Putamen (tissue), 1 donor: ENCODE measurements at regions not wholly inside any gene's neighbourhood (a gene's known extent, or its start where the extent isn't known, plus 50 kb on each side); places are given as distances from the start of the nearest gene placed in this dataset.
A peak's percentile ranks its signal among the peaks of the same experiment; 100 is the strongest.

Experiments used
- DNase-seq: peaks from one replicate; pipeline ENCODE4 v3.0.0-alpha.2; 2016; ENCODE audit warnings: low spot score

DNA sequence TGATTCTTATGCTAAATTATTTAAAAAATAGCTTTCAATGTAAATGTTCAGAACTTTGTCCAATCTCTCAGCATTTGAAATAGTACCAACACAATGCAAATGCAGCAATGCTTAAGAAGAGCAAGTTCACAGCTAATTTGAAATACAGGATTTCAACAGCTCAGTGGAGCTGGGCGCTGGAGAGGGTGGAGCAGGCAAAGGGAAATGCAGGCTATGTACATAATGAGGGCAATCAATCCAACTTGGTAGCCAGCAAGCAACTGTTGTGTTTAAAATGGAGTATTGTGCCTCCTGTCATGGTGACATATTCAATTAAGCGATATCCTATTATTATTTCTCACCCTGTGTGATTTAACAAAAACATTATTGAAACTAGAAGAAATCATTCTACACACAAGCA lies 568.8 kb downstream of the PSAT1 start:
- DNase-seq = peak; percentile 10

DNA sequence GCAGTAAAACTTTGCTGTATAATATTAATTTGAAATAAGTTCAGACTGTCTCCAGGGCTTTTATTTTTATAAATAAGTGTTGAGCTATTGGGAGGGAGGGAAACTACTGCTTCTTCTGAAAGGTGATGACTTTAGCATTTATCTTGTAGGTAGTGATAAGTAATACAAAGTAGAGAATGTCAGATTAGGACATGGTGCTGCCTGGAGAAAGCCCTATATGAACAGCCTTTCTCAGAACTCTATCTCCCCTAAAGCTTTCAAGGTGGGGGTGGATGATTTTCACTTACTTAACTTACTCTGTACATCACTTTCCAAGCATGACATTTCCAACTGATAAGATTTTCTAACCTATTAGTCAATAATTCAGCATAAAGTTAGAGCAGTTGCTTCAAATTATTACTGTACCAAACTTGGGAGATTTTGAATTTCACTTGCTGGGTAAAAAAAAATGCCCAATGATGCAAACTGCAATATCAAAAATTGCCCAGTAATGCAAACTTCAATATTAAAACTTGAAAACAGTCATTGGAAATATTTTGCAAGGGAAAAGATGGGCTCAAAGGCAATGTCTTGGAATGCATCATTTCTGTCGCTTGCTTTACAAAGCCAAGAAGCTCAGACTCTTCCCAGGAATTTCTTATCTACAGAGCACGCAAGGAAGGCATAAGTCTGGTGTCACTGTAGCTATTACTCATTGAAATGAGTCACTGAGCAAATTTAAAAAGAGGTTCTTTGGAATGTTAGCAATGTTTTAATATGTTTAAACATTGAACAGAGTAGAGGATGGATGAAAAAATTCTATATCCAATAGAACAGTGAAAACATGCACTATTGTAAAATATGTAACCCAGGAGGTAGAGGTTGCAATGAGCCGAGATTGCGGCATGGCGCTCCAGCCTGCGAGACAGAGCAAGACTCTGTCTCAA lies 569.5 kb downstream of the PSAT1 start:
- peak; percentile 24 for DNase-seq

DNA sequence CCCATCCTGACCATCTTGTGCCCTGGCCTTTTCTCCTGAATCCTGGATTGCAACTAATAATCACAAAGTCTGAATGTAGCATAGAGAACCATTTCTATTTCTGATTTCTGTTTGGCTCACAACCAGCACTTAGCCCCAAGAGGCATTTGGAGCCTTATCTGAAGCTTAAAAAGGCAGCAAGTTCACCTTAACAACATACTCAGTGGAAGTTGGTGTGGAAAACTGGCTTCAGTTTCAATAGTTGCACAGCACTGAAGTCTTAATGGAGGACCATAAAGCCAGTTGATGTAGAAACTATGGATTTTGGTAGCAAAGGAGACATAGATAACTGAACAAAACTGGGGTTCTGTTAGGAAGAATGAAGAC lies 574.1 kb downstream of the PSAT1 start:
- DNase-seq = no peak

DNA sequence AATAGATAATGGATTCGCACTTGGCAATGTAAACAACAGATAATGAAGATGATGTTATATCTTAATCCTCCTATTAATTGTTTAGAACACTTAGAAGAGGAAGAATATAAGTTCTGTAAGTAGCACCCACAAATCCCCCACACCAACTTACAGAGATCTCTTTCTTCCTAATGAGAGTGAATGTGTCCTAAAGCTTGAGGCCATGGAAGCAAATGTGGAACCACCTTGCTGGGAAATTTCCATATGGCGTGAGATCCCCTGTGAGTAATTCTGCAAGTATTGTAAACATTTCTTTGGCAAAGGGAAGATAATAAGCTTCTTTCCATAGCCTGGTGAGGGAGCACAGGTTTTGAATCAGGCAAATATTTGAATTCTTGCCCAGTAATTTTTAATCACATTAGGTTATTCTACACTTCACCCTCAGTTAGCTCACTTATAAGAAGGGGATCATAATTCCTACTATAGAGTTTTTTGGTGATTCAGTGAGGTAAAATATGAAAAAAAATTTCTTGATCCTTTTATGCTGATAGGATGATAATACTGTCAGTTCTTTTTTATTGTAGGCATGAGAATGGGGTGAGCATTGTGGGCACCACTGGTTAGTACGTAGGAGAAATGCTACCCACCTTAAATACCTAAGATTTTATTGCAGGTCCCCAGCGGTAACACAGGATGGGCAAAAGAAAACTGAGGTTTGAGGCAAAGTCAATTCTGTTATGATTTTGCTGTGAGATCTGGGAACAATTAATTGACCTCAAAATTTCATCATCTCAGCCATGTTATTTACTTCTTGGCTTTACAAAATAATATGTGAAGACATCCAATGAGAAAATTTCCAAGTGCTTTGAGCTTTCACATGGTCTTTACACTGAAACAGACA lies 574.8 kb downstream of the PSAT1 start:
- no peak for DNase-seq

DNA sequence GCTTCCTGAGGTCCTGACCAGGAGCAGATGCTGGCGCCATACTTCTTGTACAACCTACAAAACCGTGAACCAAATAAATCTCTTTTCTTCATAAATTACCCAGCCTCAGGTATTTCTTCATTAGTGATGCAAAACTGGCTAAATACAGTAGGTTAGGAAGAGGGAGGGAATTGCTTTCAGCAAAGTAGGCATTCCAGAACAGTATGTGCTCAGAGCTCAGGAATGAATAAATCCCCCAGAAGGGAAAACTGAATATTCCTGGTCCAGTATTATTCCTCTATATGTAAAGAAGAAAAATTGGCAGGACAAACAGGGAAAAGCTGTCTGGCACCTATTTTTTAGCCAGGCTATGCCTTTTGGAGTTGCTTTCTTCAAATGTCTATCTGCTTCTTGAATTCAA lies 577.1 kb downstream of the PSAT1 start:
- no peak for DNase-seq

DNA sequence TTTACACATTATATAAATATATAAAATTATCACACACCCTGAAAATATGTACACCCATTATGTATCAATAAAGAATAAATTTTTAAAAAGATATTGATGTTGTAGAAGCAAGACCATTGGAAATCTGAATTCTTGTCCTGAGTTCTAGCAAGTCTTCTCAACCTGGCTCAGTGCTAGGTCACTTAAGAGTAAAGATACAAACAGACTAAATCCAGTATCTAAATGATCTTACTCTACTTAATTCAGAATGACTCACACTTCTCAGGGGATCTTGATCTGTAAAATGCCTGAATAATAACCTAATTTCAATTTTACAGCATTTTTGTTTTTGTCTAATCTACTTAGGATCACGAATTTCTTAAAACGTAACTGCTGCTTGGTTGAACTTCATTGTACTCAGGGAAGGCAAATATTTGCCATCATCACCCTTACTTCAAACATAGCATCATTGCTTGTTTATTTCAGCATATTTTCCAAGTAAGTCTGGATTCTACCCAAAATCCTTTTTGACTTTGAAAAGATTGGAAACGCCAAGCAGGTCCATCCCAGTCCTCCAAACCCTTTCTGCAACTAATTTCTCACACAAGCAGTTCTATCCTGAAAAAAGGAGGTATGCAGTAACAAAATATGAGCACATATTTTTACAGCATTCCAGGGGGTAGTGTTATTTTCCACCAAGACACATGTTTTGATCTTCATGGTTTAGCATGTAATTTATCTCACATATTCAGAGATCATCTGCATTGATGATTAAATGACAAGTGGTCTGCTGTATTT lies 582.6 kb downstream of the PSAT1 start:
- DNase-seq = no peak

DNA sequence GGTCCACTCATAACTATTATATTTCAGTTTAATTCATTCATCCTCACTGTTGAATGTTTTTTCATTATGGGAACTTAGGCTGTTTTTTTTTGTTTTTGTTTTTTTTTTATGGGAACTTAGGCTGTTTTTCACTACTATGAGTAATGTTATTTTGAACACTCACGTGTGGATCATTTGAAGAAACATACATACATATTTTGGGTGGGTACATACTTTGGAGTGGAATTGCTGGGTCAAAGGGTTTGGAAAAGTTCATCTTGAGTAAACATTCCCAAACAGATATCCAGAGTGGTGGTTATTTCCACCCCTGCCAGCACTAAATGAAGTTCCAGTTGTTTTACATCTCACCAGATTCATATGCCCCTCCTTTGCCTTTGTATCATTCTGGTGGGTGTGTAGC lies 584.4 kb downstream of the PSAT1 start:
- no peak for DNase-seq

DNA sequence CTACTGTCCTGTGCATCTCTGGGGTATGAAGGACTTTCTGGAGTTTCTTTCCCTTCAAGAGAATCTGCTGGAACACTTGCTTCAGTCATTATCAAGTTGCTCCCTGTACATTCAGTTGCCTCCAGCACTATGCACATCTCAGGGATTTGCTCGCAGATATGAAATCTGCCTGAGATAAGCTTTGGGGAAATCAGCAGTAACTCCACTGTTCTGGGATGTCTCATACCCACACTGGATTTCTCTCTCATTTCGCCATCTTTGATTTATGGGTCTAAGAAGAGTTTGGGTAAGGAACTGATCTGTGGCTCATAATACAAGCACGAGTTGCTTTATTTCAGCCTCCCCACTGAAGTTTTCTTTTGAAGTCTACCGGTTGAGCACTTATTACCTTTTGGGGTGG lies 585.6 kb downstream of the PSAT1 start:
- DNase-seq = no peak

DNA sequence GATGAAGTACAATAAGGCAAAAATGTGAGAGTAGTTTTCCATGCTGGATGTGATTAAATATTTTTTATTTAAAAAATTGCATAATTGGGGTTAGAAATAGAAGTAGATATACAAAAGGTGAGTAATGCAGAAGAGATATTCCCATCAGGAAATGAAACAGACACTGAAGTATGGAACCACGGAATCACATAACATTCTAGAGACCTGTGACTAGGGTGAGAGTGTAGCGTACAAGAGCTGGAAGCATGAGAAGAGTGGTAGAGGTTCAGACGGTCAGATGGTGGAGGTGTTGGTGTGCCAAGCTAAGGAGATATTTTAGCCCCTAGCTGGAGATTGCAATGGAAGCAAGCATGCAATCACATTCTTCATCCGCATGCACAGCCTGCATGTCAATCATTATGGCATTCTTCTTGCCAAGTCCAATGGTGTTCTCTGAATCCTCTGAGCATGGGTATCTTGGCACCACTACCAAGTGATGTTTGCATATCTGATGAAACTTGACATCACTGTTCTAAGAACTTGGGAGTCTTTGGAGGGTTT lies 587.8 kb downstream of the PSAT1 start:
- DNase-seq = no peak

DNA sequence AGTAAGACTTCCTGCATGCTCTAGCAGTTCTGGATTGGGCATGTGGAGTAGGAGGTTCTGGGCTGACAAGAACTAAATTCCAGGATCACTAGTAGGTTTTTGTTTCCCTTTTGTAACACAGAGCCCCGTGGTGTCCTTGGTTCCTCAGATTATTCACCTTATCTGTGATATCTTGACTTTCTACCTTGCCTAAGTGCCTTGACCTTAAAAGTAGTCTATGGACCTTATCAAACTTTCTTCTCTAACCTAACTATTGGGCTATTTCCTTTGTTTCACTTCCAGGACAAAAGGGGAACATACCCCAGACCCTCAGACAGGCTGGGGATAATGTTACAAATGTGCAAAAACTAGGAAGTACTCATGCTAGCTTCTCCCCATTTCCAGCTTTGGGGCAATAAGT lies 595.3 kb downstream of the PSAT1 start:
- no peak for DNase-seq

DNA sequence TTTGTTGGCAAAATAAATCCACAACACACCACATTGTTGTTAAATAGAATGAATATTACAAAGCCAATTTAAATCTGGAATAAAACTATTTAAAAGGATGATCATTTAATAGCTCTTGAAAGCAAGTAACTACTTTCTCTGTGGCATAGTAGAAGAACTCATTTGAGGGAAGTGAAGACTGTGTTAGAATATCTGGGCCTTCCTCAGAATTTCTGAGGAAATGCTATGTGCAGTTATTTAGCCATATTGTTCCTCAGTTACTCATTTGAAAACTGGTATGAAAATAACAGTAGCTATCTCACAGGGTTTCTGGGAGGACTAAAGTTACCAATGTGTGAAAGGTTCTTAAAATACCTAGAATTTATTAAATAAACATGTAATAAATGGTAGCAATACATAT lies 595.8 kb downstream of the PSAT1 start:
- DNase-seq = no peak

DNA sequence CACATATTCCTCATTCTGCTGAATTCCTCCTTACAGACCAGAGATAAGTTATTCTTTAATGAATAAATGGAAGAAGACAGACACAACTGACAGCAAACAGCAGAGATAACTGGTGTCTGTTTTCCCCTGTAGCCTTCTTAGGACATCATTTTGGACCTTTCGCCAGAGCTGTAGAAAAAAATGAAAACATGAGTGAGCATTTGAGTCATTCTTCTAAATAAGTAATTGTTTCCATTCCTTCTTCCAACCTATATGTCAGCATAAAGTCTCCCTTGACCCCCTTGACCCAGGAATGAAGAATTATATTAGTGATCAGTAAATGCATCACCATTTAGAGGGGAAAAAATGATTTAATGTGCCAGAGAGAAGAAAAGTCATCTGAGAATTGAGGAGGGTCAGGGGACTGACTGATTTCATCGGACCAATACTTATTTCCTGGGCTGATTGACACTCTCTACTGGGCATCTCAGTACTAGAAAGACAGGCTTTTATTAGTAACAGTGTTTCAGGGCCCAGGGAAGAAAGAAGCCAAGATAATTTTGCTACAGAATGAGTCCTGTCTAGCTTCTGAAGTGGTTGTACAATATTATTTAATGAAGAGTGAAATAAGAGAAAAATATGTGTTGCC lies 597.0 kb downstream of the PSAT1 start:
- DNase-seq = no peak

DNA sequence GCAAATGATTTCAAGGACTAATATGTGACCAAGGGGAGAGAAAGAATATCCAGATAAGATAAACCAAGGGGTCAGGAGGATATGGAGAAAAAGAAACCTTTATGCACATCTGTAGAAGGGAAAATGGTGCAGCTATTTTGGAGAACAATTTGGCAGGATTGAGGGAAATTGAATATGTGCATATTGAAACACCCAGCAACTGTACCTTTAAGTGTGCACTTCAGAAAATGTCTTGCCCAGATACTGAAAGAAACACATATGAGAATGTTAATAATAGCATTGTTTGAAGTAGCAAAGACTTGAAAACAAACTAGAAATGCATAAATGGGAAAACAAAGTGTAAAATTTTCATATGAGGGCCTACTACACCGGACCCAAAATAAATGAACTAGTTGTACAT lies 599.6 kb downstream of the PSAT1 start:
- DNase-seq = no peak

DNA sequence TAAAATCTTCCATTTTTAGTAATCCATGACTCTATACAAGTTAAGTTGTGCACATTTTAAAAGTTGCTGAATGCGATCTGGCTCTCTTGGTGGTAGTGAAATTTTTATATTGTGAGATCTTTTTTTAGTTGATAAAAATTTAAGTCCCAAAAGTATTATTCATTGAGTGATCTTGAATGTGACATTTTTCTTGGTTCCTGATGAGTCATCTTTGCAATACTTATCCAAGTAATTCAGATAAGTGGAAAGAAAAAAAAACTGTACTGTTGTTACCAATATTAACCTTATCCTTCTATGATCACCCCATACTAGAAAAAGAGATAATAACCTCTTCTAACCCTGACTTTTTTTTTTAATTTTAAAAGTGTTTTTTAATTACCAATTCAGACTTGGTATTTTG lies 601.3 kb downstream of the PSAT1 start:
- DNase-seq = peak; percentile 1

DNA sequence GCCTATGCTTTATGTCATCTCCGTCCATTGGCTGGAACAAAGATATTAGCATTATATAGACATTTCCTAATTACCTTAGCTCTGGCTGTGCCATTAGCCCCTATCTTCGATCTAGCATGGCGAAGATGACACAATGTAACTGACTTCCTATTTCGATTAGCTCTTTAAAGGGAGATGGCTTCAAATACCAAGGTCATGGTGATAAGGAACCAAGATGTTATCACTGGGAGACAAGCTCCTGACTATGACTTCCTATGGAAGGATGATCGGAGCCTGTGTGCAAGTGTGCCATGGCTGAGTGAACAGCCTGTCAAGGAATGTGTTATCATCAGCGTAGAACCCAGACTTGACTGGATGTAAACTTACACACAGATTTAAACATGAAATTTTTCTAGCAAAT lies 602.1 kb downstream of the PSAT1 start:
- no peak for DNase-seq

DNA sequence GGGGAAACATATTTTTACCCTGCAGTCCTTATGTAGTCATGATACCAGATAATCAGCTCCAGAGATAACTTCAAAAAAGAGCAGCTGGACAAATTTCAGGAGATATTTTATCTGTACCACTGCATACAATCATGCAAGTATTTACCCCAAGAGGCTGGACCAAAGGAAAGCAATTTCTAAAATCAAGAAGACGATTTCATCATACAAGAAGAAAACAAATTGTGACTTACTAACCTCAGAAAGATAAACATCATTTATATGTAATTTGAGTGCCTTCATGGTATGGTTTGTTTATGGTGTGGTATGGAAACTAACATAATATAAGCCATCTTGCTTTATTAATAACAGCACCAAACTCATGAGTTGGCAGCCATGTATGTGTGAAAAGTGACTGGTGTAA lies 603.6 kb downstream of the PSAT1 start:
- no peak for DNase-seq

DNA sequence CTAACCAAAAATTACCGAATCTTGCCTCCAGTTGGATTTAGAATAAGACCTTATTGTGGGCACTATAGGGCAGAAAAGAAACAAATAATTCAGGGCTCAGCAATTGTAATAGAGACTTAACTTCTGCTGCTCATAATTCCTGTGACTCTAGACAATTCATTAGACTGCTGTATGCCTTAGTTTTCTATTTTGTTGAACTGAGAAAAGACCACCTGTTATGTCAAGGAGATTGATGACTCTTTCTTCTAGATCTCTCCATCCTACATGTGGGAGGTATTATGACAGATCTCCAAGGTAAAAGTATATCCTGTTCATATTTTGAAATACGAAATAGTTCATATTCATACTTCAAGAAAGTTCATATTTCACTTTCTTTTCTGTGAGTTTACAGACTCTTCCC lies 605.1 kb downstream of the PSAT1 start:
- DNase-seq = no peak

DNA sequence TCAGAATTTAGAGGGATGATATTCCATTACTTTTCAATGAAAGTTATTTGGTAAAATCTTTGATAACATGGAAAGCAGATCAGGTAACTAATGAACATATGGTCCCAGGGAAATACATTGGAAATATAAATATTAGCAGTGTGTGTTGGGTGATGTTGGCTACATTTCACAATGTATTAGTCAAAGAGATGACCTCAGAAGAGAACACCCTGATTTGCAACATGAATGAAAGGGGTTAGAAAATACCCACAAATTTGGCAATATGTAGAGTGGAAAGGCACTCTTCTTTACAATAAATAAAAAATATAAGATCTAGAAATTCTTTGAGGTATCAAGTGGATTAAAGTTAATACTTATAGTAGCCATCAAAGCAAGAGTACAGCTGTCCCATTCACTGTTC lies 606.7 kb downstream of the PSAT1 start:
- DNase-seq = no peak

DNA sequence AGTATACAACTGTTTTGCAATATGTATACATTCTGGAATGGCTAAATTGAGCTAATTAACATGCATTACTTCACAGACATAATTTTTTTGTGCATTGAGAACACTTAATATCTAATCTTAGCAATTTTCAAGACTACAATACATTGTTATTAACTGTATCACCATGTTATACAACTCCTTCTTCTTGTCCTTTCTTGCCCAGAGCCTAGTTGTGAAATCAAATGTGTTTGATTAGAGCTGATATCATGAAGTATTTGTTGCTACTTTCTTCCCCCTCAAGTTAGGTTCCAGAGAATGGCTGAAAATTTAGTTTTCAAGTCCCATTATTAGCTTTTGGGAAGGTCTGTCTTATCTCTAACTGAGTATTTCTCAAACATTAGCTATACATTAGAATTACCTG lies 607.8 kb downstream of the PSAT1 start:
- DNase-seq = no peak

DNA sequence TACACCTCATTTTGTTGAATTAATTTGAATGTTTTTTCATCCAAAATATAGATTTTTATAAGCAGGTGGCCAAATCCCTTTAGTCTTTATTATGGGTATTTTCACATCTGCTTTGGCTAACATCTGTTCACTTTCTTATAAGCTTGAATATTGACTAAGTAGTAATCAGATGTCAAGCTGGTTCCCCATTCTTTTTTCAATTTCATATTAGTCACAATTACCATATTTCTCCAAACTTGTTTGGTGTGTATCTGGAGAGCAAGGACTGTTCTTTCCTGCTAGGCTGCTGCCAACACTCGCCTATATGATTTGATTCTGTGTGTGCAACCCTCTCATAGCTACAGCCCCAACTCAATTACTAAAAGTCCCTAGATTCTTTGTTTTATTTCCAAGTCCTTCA lies 608.5 kb downstream of the PSAT1 start:
- no peak for DNase-seq

DNA sequence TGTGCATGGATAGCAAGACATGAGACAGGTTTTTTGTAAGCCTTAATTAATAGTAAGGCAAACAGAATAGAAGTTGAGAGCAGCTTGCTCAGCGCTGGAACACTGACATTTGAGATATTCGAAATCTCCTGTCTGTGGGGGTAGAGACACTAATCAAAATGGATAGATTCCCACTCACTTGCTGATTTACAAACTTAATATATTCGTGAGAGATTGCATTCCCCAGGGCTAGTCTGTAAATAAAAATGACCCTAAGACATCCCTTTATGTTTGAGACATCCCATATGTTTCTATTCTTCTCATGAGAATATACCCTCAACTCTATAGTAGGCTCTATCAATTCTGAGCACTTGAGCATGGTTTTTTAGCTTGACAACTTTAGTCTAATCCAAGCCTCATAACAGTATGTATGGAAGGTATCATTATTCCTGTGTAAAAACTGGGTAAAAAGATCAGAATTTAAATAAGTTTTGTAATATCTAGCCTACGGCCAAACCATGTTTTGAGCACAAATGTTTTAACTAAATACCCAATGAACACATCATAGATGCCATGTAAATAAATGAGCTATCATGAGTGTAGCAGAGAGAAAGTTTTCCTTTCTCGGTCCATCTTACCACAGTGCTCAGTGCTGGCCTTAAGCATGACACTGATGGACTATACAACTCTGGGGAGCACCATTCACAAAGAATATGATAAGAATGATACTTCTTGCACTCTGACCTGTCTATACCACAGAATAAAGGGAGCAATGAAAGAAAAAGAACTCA lies 609.2 kb downstream of the PSAT1 start:
- no peak for DNase-seq
